DOHH2 (cell line): ENCODE measurements at regions not wholly inside any gene's neighbourhood (a gene's known extent, or its start where the extent isn't known, plus 50 kb on each side); places are given as distances from the start of the nearest gene placed in this dataset.

Experiments
- EZH2phosphoT487 ChIP-seq: fragments of 200-600 bp; sonication (generic); IDR thresholded peaks from 2 replicates; pipeline ENCODE4 v1.6.1; 2017; ENCODE audit warnings: borderline replicate concordance, mild to moderate bottlenecking, antibody characterized with exemption, low read length, moderate library complexity, mixed read lengths
- TF ChIP-seq, protein P1 (sequence below): fragments of 200-600 bp; sonication (generic); IDR thresholded peaks from one replicate; pipeline ENCODE4 v1.5.1; 2014; ENCODE audit warnings: antibody characterized with exemption, mild to moderate bottlenecking, low read depth, low read length; ENCODE audit not compliant: poor library complexity, severe bottlenecking

GRCh38 chr5:56306433-56307150, 73.5 kb upstream of the ANKRD55 start:
- TF ChIP-seq, protein P1, sequence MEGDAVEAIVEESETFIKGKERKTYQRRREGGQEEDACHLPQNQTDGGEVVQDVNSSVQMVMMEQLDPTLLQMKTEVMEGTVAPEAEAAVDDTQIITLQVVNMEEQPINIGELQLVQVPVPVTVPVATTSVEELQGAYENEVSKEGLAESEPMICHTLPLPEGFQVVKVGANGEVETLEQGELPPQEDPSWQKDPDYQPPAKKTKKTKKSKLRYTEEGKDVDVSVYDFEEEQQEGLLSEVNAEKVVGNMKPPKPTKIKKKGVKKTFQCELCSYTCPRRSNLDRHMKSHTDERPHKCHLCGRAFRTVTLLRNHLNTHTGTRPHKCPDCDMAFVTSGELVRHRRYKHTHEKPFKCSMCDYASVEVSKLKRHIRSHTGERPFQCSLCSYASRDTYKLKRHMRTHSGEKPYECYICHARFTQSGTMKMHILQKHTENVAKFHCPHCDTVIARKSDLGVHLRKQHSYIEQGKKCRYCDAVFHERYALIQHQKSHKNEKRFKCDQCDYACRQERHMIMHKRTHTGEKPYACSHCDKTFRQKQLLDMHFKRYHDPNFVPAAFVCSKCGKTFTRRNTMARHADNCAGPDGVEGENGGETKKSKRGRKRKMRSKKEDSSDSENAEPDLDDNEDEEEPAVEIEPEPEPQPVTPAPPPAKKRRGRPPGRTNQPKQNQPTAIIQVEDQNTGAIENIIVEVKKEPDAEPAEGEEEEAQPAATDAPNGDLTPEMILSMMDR, result no peak
- no peak for TF ChIP-seq EZH2phosphoT487
